Colonic mucosa (tissue), 4 donors: ENCODE measurements at regions not wholly inside any gene's neighbourhood (a gene's known extent, or its start where the extent isn't known, plus 50 kb on each side); places are given as distances from the start of the nearest gene placed in this dataset.

Experiments
- DNase-seq: peaks from one replicate; pipeline ENCODE4 v3.0.0-alpha.2; 2020
- H3K27ac ChIP-seq: fragments of 200-600 bp; one replicate; pipeline ENCODE4 v1.8.0; 2021
- H3K27me3 ChIP-seq: fragments of 200-600 bp; one replicate; pipeline ENCODE4 v1.8.0; 2021
- H3K36me3 ChIP-seq: fragments of 200-600 bp; one replicate; pipeline ENCODE4 v1.8.0; 2021
- H3K4me1 ChIP-seq: fragments of 200-600 bp; one replicate; pipeline ENCODE4 v1.8.0; 2021; ENCODE audit warnings: mild to moderate bottlenecking
- H3K4me3 ChIP-seq: fragments of 200-600 bp; one replicate; pipeline ENCODE4 v1.8.0; 2021
- H3K9ac ChIP-seq, 2 donors: one replicate each; pipeline ENCODE4 v1.7.0; 2013; ENCODE audit warnings: control low read depth in 2 of 2, low read depth in 2 of 2, low read length in 2 of 2
- H3K9me3 ChIP-seq: fragments of 200-600 bp; one replicate; pipeline ENCODE4 v1.8.0; 2021
- CTCF ChIP-seq: fragments of 200-600 bp; IDR thresholded peaks from one replicate; pipeline ENCODE4 v1.8.0; 2022; ENCODE audit warnings: antibody characterized with exemption, mild to moderate bottlenecking
- intact Hi-C: fragments of 100-400 bp; cut with DNase I; formaldehyde crosslinking; loops from one replicate; pipeline ENCODE4 v1.14.1; 2022
- donor health status: healthy.
- donor health status: DM: no; HTN: no; CAD: no.
- donor health status: DM: no; HTN: no; CAD: no.

GRCh38 chr4:10740891-10741620, 56.5 kb upstream of the CLNK start:
- no peak overlapping the region for H3K4me3 ChIP-seq
- no peaks in the 10 kb centered on the region for H3K9me3 ChIP-seq
- no peaks in the 10 kb centered on the region for H3K4me1 ChIP-seq
- TF ChIP-seq CTCF, result no peak
- H3K36me3 ChIP-seq, result no peaks in the 10 kb centered on the region
- intact Hi-C loops, result no loop called here
- no peaks in the 10 kb centered on the region for H3K27me3 ChIP-seq
- H3K27ac ChIP-seq, result no peak overlapping the region
- DNase-seq, result no peak
- no peak overlapping the region for H3K9ac ChIP-seq

DNA sequence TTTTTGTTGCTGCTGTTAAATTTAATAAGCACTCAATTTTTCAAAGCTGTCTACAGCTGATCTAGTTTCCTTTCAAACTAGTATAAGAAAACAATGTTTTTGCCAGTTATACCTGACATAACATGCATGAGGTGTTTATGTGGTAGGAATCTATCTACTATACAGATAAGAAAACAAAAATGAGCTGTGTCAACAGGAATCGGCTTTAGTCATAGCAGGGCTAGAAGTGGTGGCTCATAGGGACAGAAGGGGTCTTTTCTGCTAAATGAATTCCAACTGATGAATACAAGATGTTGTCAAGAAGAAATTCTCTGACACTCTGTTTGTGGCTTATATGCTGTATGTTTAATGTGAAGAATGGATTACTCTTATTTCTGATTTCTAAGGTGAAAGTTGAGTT, 55.7 kb upstream of the CLNK start:
- no peak for TF ChIP-seq CTCF
- Histone ChIP-seq H3K36me3 (no peaks in the 10 kb centered on the region), H3K9ac (no peak overlapping the region), H3K4me1 (no peaks in the 10 kb centered on the region), H3K27me3 (no peaks in the 10 kb centered on the region), H3K27ac (no peak overlapping the region), H3K9me3 (no peaks in the 10 kb centered on the region), H3K4me3 (no peak overlapping the region)
- no peak for DNase-seq
- intact Hi-C loops, result no loop called here

DNA sequence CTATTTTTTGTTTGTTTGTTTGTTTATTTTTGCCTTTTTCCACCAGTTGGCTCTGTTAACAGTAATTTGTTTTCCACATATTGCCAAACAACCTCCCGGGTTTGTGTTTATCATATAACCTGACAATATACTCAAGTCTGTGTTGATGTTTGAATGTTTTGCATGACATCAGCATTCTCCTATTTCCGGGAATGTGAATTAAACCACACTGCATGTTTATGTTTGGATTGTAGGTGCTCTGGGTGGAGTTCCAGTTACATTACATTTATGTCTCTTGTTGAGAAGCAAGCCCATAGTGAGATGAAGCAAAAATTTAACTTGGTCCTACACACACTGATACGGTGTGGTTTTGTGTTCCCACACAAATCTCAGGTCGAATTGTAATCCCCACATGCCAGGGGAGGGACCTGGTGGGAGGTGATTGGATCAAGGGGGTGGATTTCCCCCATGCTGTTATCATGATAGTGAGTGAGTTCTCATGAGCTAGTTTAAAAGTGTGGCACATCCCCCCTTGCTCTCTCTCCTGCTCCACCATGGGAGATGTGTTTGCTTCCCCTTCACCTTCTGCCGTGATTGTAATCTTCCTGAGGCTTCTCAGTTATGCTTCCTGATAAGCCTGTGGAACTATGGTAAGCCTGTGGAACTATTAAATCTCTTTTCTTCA, 54.4 kb upstream of the CLNK start:
- Histone ChIP-seq H3K4me3 (no peak overlapping the region), H3K27ac (no peak overlapping the region), H3K9me3 (no peaks in the 10 kb centered on the region), H3K9ac (no peak overlapping the region), H3K36me3 (no peaks in the 10 kb centered on the region), H3K4me1 (no peaks in the 10 kb centered on the region), H3K27me3 (no peaks in the 10 kb centered on the region)
- intact Hi-C loops, result no loop called here
- no peak for DNase-seq
- no peak for TF ChIP-seq CTCF

DNA sequence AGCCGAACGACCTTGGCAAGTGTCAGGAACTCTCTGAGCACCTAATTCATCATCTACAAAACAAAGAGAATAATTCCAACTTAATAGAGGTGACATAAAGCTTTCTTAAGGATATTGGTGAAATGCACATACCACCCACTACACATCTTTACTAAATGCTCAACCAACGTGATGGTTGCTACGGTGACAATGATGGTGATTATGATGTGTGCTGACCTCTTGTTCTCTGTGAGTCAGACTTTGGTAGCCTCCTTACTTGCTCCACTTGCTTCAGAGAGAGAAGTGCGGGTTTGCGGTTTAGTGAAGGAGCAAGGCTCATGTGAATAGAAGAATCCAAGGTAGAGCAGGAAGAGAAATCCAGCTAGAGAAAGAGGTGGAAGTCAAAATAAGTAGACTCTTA, 52.8 kb upstream of the CLNK start:
- intact Hi-C loops, result no loop called here
- Histone ChIP-seq H3K9me3 (no peaks in the 10 kb centered on the region), H3K36me3 (no peaks in the 10 kb centered on the region), H3K4me3 (no peak overlapping the region), H3K4me1 (no peaks in the 10 kb centered on the region), H3K27ac (no peak overlapping the region), H3K27me3 (no peaks in the 10 kb centered on the region), H3K9ac (no peak overlapping the region)
- no peak for TF ChIP-seq CTCF
- DNase-seq, result no peak

- no peak for TF ChIP-seq CTCF
- no peaks in the 10 kb centered on the region for H3K36me3 ChIP-seq
- no peaks in the 10 kb centered on the region for H3K4me1 ChIP-seq
- H3K4me3 ChIP-seq, result no peak overlapping the region
- no peak for DNase-seq
- no peaks in the 10 kb centered on the region for H3K27me3 ChIP-seq
- intact Hi-C loops, result no loop called here
- H3K9ac ChIP-seq, result no peak overlapping the region
- H3K9me3 ChIP-seq, result no peaks in the 10 kb centered on the region
- H3K27ac ChIP-seq, result no peak overlapping the region
These were observed 52.3 kb upstream of the CLNK start for GRCh38 chr4:10736895-10737294.
